Left kidney (tissue), 1 donor: ENCODE measurements at regions not wholly inside any gene's neighbourhood (a gene's known extent, or its start where the extent isn't known, plus 50 kb on each side); places are given as distances from the start of the nearest gene placed in this dataset.
A peak's percentile ranks its signal among the peaks of the same experiment; 100 is the strongest.
"Not testable (repeated sequence)": the region's sequence is repeated elsewhere in the genome, so short reads cannot be mapped to it uniquely, and the experiment has no call there.

Source experiments
- DNase-seq: peaks from one replicate; pipeline ENCODE4 v3.0.0-alpha.2; 2013

- peak; percentile 36 for DNase-seq
Measured at GRCh38 chr3:26381411-26381810, 241.2 kb upstream of the LRRC3B start.

DNA sequence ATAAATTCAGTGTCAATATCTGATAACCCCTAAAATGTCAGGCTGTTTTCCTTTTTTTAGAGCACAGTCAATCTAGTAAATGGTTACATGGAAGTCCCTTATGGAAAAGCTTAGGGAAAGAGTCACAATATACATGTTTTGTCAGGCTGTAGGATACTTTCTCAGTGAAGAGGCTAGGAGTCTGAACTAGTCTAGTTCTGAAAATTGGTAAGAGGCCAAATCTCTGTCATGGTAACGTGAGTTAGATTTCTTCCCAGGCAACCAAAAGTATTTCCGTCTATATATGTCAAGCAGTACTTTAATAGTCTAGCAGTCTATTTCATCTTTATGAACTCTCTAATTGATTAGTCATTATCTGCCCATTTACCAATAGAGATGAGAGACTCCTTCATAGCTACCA lies 215.9 kb upstream of the LRRC3B start:
- no peak for DNase-seq

DNA sequence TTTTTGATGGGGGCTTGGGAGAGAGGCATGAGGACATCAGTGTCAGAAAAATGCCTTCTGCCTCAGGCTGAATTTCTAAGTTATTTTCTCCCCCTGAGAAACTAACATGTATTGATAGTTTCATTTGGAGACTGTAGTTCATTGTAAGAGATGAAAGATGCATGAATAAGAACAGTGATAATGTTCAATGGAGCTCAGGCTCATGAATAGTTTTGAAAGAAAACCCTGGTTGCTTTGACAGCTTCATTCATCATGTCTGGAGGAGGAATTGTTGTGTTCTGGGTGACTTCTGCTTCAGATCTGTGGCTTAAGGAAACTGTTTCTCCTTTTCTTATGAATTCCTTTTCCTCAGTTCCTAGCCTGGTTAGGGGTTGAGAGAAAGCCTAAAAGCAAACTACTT lies 204.0 kb upstream of the LRRC3B start:
- DNase-seq = no peak

- no peak for DNase-seq
Measured at GRCh38 chr3:26422415-26422814, 200.2 kb upstream of the LRRC3B start.

- no peak for DNase-seq
Measured at GRCh38 chr3:26425076-26425475, 197.5 kb upstream of the LRRC3B start.

- no peak for DNase-seq
Measured at GRCh38 chr3:26428992-26429391, 193.6 kb upstream of the LRRC3B start.

DNA sequence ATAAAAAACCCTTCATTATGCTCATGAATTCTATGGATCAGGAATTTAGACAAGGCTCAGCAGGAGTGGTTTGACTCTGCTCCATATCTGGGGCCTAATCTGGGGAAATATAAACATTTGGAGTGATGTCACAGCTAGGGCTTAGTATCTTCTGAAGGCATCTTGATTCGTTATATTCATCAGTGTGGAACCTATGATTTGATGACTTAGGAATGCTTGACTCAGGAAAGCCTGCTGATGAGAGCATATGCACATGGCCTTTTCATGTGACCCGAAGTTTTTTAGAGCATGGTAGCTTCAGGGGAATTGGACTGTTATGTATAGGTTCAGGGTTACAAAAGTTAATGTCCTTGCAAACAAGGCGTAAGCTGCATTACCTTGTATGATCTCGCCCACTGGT lies 184.9 kb upstream of the LRRC3B start:
- no peak for DNase-seq

DNA sequence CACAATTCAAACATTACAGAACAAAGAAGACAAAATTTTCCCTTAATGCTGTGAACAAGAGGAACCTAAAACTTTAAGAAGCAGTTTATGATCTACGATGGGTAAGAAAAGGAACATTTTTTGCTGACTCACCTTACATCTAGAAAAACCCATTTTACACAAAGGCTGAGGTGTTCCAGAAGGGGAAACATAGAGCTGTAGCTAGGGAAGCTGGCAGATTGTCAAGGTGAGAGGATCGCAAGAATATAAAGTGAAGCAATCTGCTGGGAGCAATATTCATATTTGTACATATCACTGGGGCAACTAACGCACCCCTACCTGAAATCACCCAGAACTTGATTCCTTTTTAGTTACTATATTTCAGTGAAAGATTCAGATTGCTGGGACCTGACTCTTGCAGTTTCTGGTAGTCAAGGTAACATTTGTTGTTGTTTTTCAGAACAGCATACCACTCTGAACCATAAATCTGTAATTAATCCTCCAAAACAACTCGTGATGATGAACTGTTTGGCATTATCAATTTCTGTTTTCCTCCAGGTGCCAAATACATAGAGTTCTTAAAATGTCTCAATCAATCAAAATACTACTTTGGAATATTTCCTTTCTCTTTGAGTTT lies 184.1 kb upstream of the LRRC3B start:
- no peak for DNase-seq

GRCh38 chr3:26438981-26439884 lies 183.3 kb upstream of the LRRC3B start:
- DNase-seq = no peak

DNA sequence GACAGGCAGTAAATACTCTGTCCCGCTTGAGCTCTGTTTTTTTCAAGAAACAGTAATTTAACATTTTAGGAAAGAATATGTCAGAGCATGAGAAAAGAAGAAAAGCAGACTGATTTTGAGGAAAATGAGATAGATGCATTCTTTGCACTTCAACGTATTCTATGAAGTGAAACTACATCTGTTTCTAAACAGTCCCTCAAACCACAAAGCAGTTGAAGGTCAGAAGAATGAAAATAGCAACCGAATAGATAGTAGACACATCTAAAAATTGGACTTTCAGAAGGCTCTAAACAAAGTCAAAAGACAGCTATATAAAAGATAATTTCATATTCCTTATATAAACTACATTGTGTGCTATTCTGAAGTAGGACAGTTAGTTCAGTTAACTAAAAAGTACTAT lies 172.6 kb upstream of the LRRC3B start:
- no peak for DNase-seq

GRCh38 chr3:26452363-26452762 lies 170.2 kb upstream of the LRRC3B start:
- no peak for DNase-seq

DNA sequence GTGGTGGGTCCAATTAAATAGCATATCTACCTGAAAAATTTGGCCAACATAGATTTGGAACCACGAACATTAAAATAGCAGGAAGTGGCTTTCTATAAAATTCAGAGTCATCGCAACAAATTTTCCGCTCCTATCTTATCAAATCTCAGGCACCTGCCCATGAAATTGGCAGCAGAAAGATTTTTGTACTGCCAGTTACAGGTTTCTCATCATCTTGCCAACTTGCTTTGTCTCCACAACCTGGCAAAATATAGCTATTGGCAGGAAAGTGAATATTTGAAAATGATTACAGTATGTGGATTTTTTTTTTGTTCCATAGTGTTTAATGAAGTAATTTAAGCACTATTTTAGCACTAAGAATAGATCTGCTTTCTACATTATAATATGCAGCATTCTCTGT lies 161.6 kb upstream of the LRRC3B start:
- DNase-seq = no peak

- no peak for DNase-seq
Measured at GRCh38 chr3:26472345-26472744, 150.2 kb upstream of the LRRC3B start.

DNA sequence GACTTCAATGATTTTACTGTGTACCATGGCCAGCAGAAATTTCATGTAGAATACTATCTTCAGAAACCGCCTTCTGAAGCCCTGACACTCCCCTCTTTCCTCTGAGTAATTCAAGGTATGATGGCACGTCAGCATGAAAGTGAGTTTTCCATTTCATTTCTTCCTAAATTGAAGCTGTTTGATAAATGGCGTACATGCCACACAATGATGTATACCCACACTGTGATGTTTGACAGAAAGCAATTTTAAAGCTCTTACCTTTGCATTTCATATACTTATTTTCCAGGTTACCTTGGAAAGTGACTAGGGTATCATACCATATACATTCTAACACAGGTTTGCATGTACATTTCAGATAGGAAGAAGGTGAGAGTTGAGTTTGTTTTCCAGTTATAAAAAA lies 147.9 kb upstream of the LRRC3B start:
- no peak for DNase-seq

- no peak for DNase-seq
Measured at GRCh38 chr3:26480377-26480776, 142.2 kb upstream of the LRRC3B start.

- no peak for DNase-seq
Measured at GRCh38 chr3:26484140-26484539, 138.4 kb upstream of the LRRC3B start.

DNA sequence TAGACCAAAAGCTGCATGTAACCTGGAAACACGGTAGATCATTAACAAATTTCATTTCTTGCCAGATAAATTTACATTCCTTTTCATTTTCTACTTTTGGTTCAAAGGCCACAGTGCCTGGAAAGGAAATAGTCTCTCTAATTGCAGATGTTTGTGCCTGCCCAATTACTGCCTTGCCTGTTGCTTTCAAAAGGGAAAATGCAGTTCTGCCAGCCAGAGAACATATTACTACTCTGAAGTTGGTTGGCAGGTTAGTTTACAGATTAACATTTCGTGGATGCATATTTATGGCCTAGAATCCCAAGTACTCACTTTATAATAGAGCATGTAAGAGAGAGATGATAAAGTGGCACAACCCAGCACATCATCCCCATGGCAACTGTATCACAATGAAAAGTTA lies 124.3 kb upstream of the LRRC3B start:
- DNase-seq = no peak

GRCh38 chr3:26505399-26505798 lies 117.2 kb upstream of the LRRC3B start:
- no peak for DNase-seq

- DNase-seq = not testable (repeated sequence)
Measured at GRCh38 chr3:26514445-26515029, 108.0 kb upstream of the LRRC3B start.

- DNase-seq = peak; percentile 40
Measured at GRCh38 chr3:26515351-26515750, 107.2 kb upstream of the LRRC3B start.

- no peak for DNase-seq
Measured at GRCh38 chr3:26521261-26521660, 101.3 kb upstream of the LRRC3B start.

- no peak for DNase-seq
Measured at GRCh38 chr3:26522919-26523318, 99.7 kb upstream of the LRRC3B start.

GRCh38 chr3:26525013-26525412 lies 97.6 kb upstream of the LRRC3B start:
- no peak for DNase-seq
